ENCODE measurements at regions not wholly inside any gene's neighbourhood (a gene's known extent, or its start where the extent isn't known, plus 50 kb on each side); places are given as distances from the start of the nearest gene placed in this dataset.

- no peak for TF ChIP-seq CTCF (IDR thresholded peaks at IDR 0.05)
- Histone ChIP-seq H3K27ac (no peak overlapping the region), H3K4me3 (no peak overlapping the region), H3K27me3 (no peaks in the 10 kb centered on the region), H3K9me3 (peaks cover 0 to 9% of the 10 kb centered on the region in 2 donors), H3K36me3 (no peaks in the 10 kb centered on the region), H3K4me1 (no peaks in the 10 kb centered on the region)
- no peak for DNase-seq (ENCODE audit: low spot score)
Measured at GRCh38 chr2:234666911-234667310, 170.0 kb upstream of the ARL4C start.

GRCh38 chr2:234665304-234665703 is 168.4 kb upstream of the ARL4C start:
- TF ChIP-seq CTCF (IDR thresholded peaks at IDR 0.05), result no peak
- no peak for DNase-seq (ENCODE audit: low spot score)
- no peak overlapping the region for H3K4me3 ChIP-seq
- no peaks in the 10 kb centered on the region for H3K4me1 ChIP-seq
- H3K27me3 ChIP-seq, result no peaks in the 10 kb centered on the region
- no peaks in the 10 kb centered on the region for H3K36me3 ChIP-seq
- no peak overlapping the region for H3K27ac ChIP-seq
- peaks cover 0 to 9% of the 10 kb centered on the region in 2 donors for H3K9me3 ChIP-seq

GRCh38 chr2:234661849-234662248 is 165.0 kb upstream of the ARL4C start:
- no peaks in the 10 kb centered on the region for H3K4me1 ChIP-seq
- no peak for DNase-seq (ENCODE audit: low spot score)
- H3K4me3 ChIP-seq, result no peak overlapping the region
- H3K27ac ChIP-seq, result no peak overlapping the region
- H3K36me3 ChIP-seq, result no peaks in the 10 kb centered on the region
- peaks cover 0 to 16% of the 10 kb centered on the region in 2 donors for H3K9me3 ChIP-seq
- TF ChIP-seq CTCF (IDR thresholded peaks at IDR 0.05), result no peak
- no peaks in the 10 kb centered on the region for H3K27me3 ChIP-seq

- TF ChIP-seq CTCF (IDR thresholded peaks at IDR 0.05), result no peak
- H3K4me1 ChIP-seq, result no peaks in the 10 kb centered on the region
- no peak for DNase-seq (ENCODE audit: low spot score)
- H3K9me3 ChIP-seq, result peaks cover 0 to 16% of the 10 kb centered on the region in 2 donors
- no peak overlapping the region for H3K4me3 ChIP-seq
- no peaks in the 10 kb centered on the region for H3K36me3 ChIP-seq
- H3K27ac ChIP-seq, result no peak overlapping the region
- H3K27me3 ChIP-seq, result no peaks in the 10 kb centered on the region
Measured at GRCh38 chr2:234661175-234661574, 164.3 kb upstream of the ARL4C start.

GRCh38 chr2:234655706-234656105 is 158.8 kb upstream of the ARL4C start:
- no peaks in the 10 kb centered on the region for H3K4me1 ChIP-seq
- peaks cover 0 to 7% of the 10 kb centered on the region in 2 donors for H3K9me3 ChIP-seq
- no peak for DNase-seq (ENCODE audit: low spot score)
- H3K27ac ChIP-seq, result no peak overlapping the region
- H3K27me3 ChIP-seq, result no peaks in the 10 kb centered on the region
- no peak for TF ChIP-seq CTCF (IDR thresholded peaks at IDR 0.05)
- H3K4me3 ChIP-seq, result no peak overlapping the region
- no peaks in the 10 kb centered on the region for H3K36me3 ChIP-seq

GRCh38 chr2:234650911-234651310 is 154.0 kb upstream of the ARL4C start:
- Histone ChIP-seq H3K27ac (no peak overlapping the region), H3K36me3 (no peaks in the 10 kb centered on the region), H3K4me3 (no peak overlapping the region), H3K4me1 (no peaks in the 10 kb centered on the region), H3K27me3 (no peaks in the 10 kb centered on the region), H3K9me3 (no peaks in the 10 kb centered on the region)
- no peak for DNase-seq (ENCODE audit: low spot score)
- no peak for TF ChIP-seq CTCF (IDR thresholded peaks at IDR 0.05)

Measured in right atrium auricular region (tissue), 2 donors.